ENCODE measurements at regions not wholly inside any gene's neighbourhood (a gene's known extent, or its start where the extent isn't known, plus 50 kb on each side); places are given as distances from the start of the nearest gene placed in this dataset.
"Not testable (repeated sequence)": the region's sequence is repeated elsewhere in the genome, so short reads cannot be mapped to it uniquely, and the experiment has no call there.

GRCh38 chr9:102767076-102767475 is 228.1 kb upstream of the CYLC2 start:
- DNase-seq (ENCODE audit: extremely low read depth, low read depth): no peak
- TF ChIP-seq CTCF (IDR thresholded peaks at IDR 0.05; ENCODE audit: low read depth, low read length): no peak

- DNase-seq (ENCODE audit: extremely low read depth, low read depth): no peak
- no peak for TF ChIP-seq CTCF (IDR thresholded peaks at IDR 0.05; ENCODE audit: low read depth, low read length)
Measured at GRCh38 chr9:102740578-102740977, 254.6 kb upstream of the CYLC2 start.

DNA sequence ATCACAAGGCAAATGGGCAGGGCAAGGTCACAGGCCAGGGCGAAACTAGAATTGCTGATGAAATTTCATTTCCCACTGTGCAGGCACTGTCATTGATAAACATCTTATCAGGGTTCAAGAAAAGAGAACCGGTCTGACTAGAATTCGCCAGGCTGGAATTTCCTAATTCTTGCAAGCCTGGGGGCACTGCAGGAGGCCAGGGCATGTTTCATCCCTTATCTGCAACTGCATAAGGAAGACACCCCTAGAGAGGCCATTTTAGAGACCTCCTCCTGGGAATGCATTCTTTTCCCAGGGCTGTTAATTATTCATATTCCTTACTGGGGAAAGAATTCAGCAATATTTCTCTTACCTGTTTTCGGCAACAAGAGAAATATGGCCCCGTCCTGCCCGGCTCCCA is 266.2 kb upstream of the CYLC2 start:
- DNase-seq (ENCODE audit: extremely low read depth, low read depth): no peak
- TF ChIP-seq CTCF (IDR thresholded peaks at IDR 0.05; ENCODE audit: low read depth, low read length): no peak

DNA sequence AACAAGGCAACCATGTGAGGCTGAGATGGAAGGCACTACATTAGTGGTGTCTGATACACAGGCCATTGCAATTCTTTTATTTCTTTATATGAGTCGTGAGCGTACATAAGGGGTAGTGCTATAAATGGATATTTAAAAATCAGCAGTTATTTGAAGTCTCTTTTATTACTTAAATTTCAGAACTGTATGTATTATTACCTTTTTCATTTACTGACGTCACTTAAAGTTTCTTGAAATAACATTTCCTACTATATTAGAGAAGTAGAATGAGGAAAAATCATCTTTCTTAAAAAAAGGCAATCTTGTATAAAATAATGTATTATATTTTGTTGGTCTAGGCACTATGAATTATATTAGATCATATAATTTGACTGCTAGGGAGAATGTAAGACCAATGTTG is 280.9 kb upstream of the CYLC2 start:
- DNase-seq (ENCODE audit: extremely low read depth, low read depth): no peak
- TF ChIP-seq CTCF (IDR thresholded peaks at IDR 0.05; ENCODE audit: low read depth, low read length): no peak

DNA sequence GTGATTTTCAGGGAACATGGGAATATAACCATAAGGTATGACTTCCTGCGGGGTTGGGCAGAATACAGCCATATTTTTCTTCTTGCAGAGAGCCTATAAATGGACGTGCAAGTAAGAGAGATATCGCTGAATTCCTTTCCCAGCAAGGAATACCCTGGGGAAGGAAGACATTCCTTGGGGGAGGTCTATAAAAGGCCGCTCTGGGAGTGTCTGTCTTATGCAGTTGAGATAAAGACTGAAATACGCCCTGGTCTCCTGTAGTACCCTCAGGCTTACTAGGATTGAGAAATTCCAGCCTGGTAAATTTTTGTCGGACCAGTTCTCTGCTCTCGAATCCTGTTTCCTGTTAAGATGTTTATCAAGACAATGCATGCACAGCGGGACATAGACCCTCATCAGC is 282.2 kb upstream of the CYLC2 start:
- not testable (repeated sequence) for DNase-seq (ENCODE audit: extremely low read depth, low read depth)

DNA sequence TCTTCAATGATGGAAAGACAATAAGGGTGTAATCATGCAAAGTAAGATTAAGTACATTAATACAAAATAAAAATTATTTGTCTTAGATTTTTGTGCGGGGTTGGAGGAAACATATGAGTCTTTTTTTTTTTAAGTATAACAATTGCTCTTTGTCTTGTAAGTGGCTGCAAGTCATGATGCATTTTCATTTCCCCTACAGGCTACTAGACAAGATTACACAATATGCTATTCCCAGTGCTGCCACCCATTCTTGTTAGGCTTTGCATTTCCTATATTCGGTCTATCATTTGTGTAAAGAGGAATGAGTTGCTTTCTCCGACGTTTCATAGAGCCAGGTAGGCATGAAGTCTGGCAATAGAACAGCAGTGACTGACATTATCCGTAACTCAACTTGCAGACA is 294.2 kb upstream of the CYLC2 start:
- DNase-seq (ENCODE audit: extremely low read depth, low read depth): no peak

GRCh38 chr9:102669220-102669619 is 325.9 kb upstream of the CYLC2 start:
- no peak for TF ChIP-seq CTCF (IDR thresholded peaks at IDR 0.05; ENCODE audit: low read depth, low read length)
- DNase-seq (ENCODE audit: extremely low read depth, low read depth): no peak

More for the DNA sequence above, 294.2 kb upstream of the CYLC2 start:
- no peak for TF ChIP-seq CTCF (IDR thresholded peaks at IDR 0.05; ENCODE audit: low read depth, low read length)

DNA sequence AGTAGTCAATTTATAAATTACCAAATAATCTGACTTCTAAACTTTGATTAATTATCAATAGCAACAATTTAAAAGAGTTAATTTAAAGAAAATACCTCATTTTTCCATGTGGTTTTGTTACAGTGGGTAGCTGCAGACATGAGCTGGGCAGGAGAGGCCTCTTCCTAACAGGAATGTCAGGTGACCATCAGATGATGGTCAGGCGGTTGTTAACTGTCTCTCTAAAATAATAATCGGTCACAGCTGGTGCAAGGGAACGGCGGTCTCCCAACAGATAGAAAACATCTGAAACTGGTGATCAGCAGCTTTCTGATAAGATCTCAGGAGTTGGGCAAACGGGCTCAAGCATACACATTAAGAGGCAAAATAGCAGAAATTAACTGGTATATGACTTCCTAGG is 342.7 kb upstream of the CYLC2 start:
- no peak for DNase-seq (ENCODE audit: extremely low read depth, low read depth)
- TF ChIP-seq CTCF (IDR thresholded peaks at IDR 0.05; ENCODE audit: low read depth, low read length): no peak
